Stimulated activated naive B cell treated with anti-CD40 and anti-IgM and Interleukin-4, amounts not matched to agents 10 μg/mL and 1 μg/mL and 100 μg/mL, for 72 hours (primary cell): ENCODE measurements at regions not wholly inside any gene's neighbourhood (a gene's known extent, or its start where the extent isn't known, plus 50 kb on each side); places are given as distances from the start of the nearest gene placed in this dataset.
"Not testable (repeated sequence)": the region's sequence is repeated elsewhere in the genome, so short reads cannot be mapped to it uniquely, and the experiment has no call there.

Source experiments
- ATAC-seq, 2 donors: fragments of 150-1000 bp; cut with Tn5 transposase; replicated peaks; 2 replicates each; pipeline ENCODE4 v1.10.0; 2021; ENCODE audit warnings: moderate library complexity in 1 of 2
- DNase-seq: peaks from one replicate; pipeline ENCODE4 v3.0.0; 2021
- H3K27ac Mint-ChIP-seq: one replicate; pipeline ENCODE4 v1.8.0; 2022; ENCODE audit warnings: mild to moderate bottlenecking, mixed read lengths
- H3K27me3 Mint-ChIP-seq, 2 donors: one replicate each; pipeline ENCODE4 v1.8.0; 2022; ENCODE audit warnings: mixed read lengths in 2 of 2
- H3K36me3 Mint-ChIP-seq, 2 donors: one replicate each; pipeline ENCODE4 v1.8.0; 2022; ENCODE audit warnings: mixed read lengths in 2 of 2, mild to moderate bottlenecking in 1 of 2
- H3K4me1 Mint-ChIP-seq, 2 donors: one replicate each; pipeline ENCODE4 v1.8.0; 2022; ENCODE audit warnings: mixed read lengths in 2 of 2, mild to moderate bottlenecking in 1 of 2
- H3K4me3 Mint-ChIP-seq, 2 donors: one replicate each; pipeline ENCODE4 v1.8.0; 2022; ENCODE audit warnings: mild to moderate bottlenecking in 2 of 2, mixed read lengths in 2 of 2, moderate library complexity in 1 of 2
- H3K9me3 Mint-ChIP-seq, 2 donors: one replicate each; pipeline ENCODE4 v1.8.0; 2022; ENCODE audit warnings: mixed read lengths in 2 of 2, mild to moderate bottlenecking in 1 of 2

GRCh38 chr5:130955041-130955440 is 210.0 kb downstream of the HINT1 start:
- no peaks in the 10 kb centered on the region for H3K36me3 Mint-ChIP-seq
- peaks cover 1 to 7% of the 10 kb centered on the region in 2 donors for H3K9me3 Mint-ChIP-seq

GRCh38 chr5:130954336-130954735 is 210.7 kb downstream of the HINT1 start:
- Mint-ChIP-seq H3K4me1 (no peaks in the 10 kb centered on the region), H3K27ac (no peak overlapping the region), H3K4me3 (no peak overlapping the region), H3K36me3 (no peaks in the 10 kb centered on the region), H3K9me3 (peaks cover 1 to 7% of the 10 kb centered on the region in 2 donors), H3K27me3 (no peaks in the 10 kb centered on the region)
- DNase-seq (no peak), ATAC-seq (no peak)

More at GRCh38 chr5:130955041-130955440, 210.0 kb downstream of the HINT1 start:
- H3K4me1 Mint-ChIP-seq, result no peaks in the 10 kb centered on the region
- ATAC-seq, result no peak
- no peak for DNase-seq
- no peak overlapping the region for H3K4me3 Mint-ChIP-seq
- no peaks in the 10 kb centered on the region for H3K27me3 Mint-ChIP-seq
- no peak overlapping the region for H3K27ac Mint-ChIP-seq

GRCh38 chr5:130939059-130939458 is 226.0 kb downstream of the HINT1 start:
- ATAC-seq (no peak), DNase-seq (no peak)
- Mint-ChIP-seq H3K4me3 (no peak overlapping the region), H3K36me3 (no peaks in the 10 kb centered on the region), H3K27ac (no peak overlapping the region), H3K9me3 (no peaks in the 10 kb centered on the region), H3K27me3 (no peaks in the 10 kb centered on the region), H3K4me1 (no peaks in the 10 kb centered on the region)

- Mint-ChIP-seq H3K27ac (no peak overlapping the region), H3K27me3 (no peaks in the 10 kb centered on the region), H3K36me3 (no peaks in the 10 kb centered on the region), H3K9me3 (peaks cover 0 to 5% of the 10 kb centered on the region in 2 donors), H3K4me3 (no peak overlapping the region), H3K4me1 (no peaks in the 10 kb centered on the region)
- DNase-seq (no peak), ATAC-seq (no peak)
These were observed 228.0 kb downstream of the HINT1 start for GRCh38 chr5:130937046-130937445.

GRCh38 chr5:130923543-130924124 is 241.4 kb downstream of the HINT1 start:
- no peak overlapping the region for H3K27ac Mint-ChIP-seq
- H3K36me3 Mint-ChIP-seq, result no peaks in the 10 kb centered on the region
- no peaks in the 10 kb centered on the region for H3K4me1 Mint-ChIP-seq
- peaks cover 6 to 11% of the 10 kb centered on the region in 2 donors for H3K27me3 Mint-ChIP-seq
- H3K4me3 Mint-ChIP-seq, result no peak overlapping the region
- peaks cover 0 to 2% of the 10 kb centered on the region in 2 donors for H3K9me3 Mint-ChIP-seq
- ATAC-seq, result no peak
- no peak for DNase-seq

- no peak overlapping the region for H3K27ac Mint-ChIP-seq
- H3K4me1 Mint-ChIP-seq, result no peaks in the 10 kb centered on the region
- H3K4me3 Mint-ChIP-seq, result no peak overlapping the region
- H3K27me3 Mint-ChIP-seq, result peaks cover 0 to 13% of the 10 kb centered on the region in 2 donors
- H3K36me3 Mint-ChIP-seq, result no peaks in the 10 kb centered on the region
- H3K9me3 Mint-ChIP-seq, result peaks cover 2 to 9% of the 10 kb centered on the region in 2 donors
- DNase-seq, result no peak
- ATAC-seq, result no peak
These were observed 253.0 kb downstream of the HINT1 start for GRCh38 chr5:130912088-130912487.

GRCh38 chr5:130908186-130908585 is 256.9 kb downstream of the HINT1 start:
- H3K27me3 Mint-ChIP-seq, result peaks cover 4 to 13% of the 10 kb centered on the region in 2 donors
- no peaks in the 10 kb centered on the region for H3K36me3 Mint-ChIP-seq
- DNase-seq (no peak), ATAC-seq (no peak)
- H3K27ac Mint-ChIP-seq, result no peak overlapping the region
- H3K9me3 Mint-ChIP-seq, result peaks cover 0 to 5% of the 10 kb centered on the region in 2 donors
- no peak overlapping the region for H3K4me3 Mint-ChIP-seq
- H3K4me1 Mint-ChIP-seq, result no peaks in the 10 kb centered on the region

- not testable (repeated sequence) for H3K4me1 Mint-ChIP-seq, H3K4me3 Mint-ChIP-seq, DNase-seq, H3K27ac Mint-ChIP-seq, ATAC-seq, H3K36me3 Mint-ChIP-seq
- Mint-ChIP-seq H3K27me3 (peaks cover 10 to 14% of the 10 kb centered on the region in 2 donors), H3K9me3 (peaks cover 5 to 20% of the 10 kb centered on the region in 2 donors)
These were observed 267.4 kb downstream of the HINT1 start for GRCh38 chr5:130897537-130898195.

GRCh38 chr5:130897181-130897536 is 267.9 kb downstream of the HINT1 start:
- peaks cover 5 to 19% of the 10 kb centered on the region in 2 donors for H3K9me3 Mint-ChIP-seq
- H3K27ac Mint-ChIP-seq, DNase-seq, H3K36me3 Mint-ChIP-seq, H3K4me3 Mint-ChIP-seq, ATAC-seq, H3K4me1 Mint-ChIP-seq: not testable (repeated sequence)
- peaks cover 10 to 18% of the 10 kb centered on the region in 2 donors for H3K27me3 Mint-ChIP-seq

- Mint-ChIP-seq H3K36me3 (peaks cover 0 to 2% of the 10 kb centered on the region in 2 donors), H3K9me3 (peaks cover 5 to 16% of the 10 kb centered on the region in 2 donors), H3K4me3 (no peak overlapping the region), H3K4me1 (no peaks in the 10 kb centered on the region), H3K27me3 (peaks cover 10 to 20% of the 10 kb centered on the region in 2 donors), H3K27ac (no peak overlapping the region)
- DNase-seq, result no peak
- no peak for ATAC-seq
These were observed 268.4 kb downstream of the HINT1 start for GRCh38 chr5:130896636-130897035.

- H3K4me1 Mint-ChIP-seq, result no peaks in the 10 kb centered on the region
- ATAC-seq, result no peak
- no peak overlapping the region for H3K4me3 Mint-ChIP-seq
These were observed 272.1 kb downstream of the HINT1 start for GRCh38 chr5:130893006-130893405.

GRCh38 chr5:130890610-130891009 is 274.4 kb downstream of the HINT1 start:
- Mint-ChIP-seq H3K36me3 (peaks cover 0 to 2% of the 10 kb centered on the region in 2 donors), H3K9me3 (peaks cover 5 to 9% of the 10 kb centered on the region in 2 donors), H3K4me3 (no peak overlapping the region), H3K4me1 (no peaks in the 10 kb centered on the region), H3K27me3 (peaks cover 25 to 27% of the 10 kb centered on the region in 2 donors), H3K27ac (no peak overlapping the region)
- no peak for DNase-seq
- ATAC-seq, result no peak

More at GRCh38 chr5:130893006-130893405, 272.1 kb downstream of the HINT1 start:
- Mint-ChIP-seq H3K9me3 (peaks cover 5 to 11% of the 10 kb centered on the region in 2 donors), H3K27me3 (peaks cover 16 to 26% of the 10 kb centered on the region in 2 donors), H3K27ac (no peak overlapping the region), H3K36me3 (peaks cover 0 to 2% of the 10 kb centered on the region in 2 donors)
- DNase-seq, result no peak

GRCh38 chr5:130885691-130886090 is 279.4 kb downstream of the HINT1 start:
- peaks cover 11 to 18% of the 10 kb centered on the region in 2 donors for H3K27me3 Mint-ChIP-seq
- H3K4me3 Mint-ChIP-seq, result no peak overlapping the region
- DNase-seq, result no peak
- H3K27ac Mint-ChIP-seq, result no peak overlapping the region
- ATAC-seq, result no peak
- no peaks in the 10 kb centered on the region for H3K9me3 Mint-ChIP-seq
- H3K4me1 Mint-ChIP-seq, result no peaks in the 10 kb centered on the region
- no peaks in the 10 kb centered on the region for H3K36me3 Mint-ChIP-seq

- no peak for ATAC-seq
- H3K9me3 Mint-ChIP-seq, result no peaks in the 10 kb centered on the region
- DNase-seq, result no peak
- H3K4me1 Mint-ChIP-seq, result no peaks in the 10 kb centered on the region
- H3K36me3 Mint-ChIP-seq, result no peaks in the 10 kb centered on the region
- peaks cover 10 to 18% of the 10 kb centered on the region in 2 donors for H3K27me3 Mint-ChIP-seq
- no peak overlapping the region for H3K27ac Mint-ChIP-seq
- H3K4me3 Mint-ChIP-seq, result no peak overlapping the region
These were observed 280.0 kb downstream of the HINT1 start for GRCh38 chr5:130885027-130885426.

GRCh38 chr5:130884023-130884422 is 281.0 kb downstream of the HINT1 start:
- H3K27me3 Mint-ChIP-seq, result peaks cover 10 to 15% of the 10 kb centered on the region in 2 donors
- no peak overlapping the region for H3K27ac Mint-ChIP-seq
- ATAC-seq, result no peak
- peaks cover 0 to under 1% of the 10 kb centered on the region in 2 donors for H3K9me3 Mint-ChIP-seq
- H3K36me3 Mint-ChIP-seq, result no peaks in the 10 kb centered on the region
- no peak overlapping the region for H3K4me3 Mint-ChIP-seq
- no peaks in the 10 kb centered on the region for H3K4me1 Mint-ChIP-seq
- no peak for DNase-seq
